PC-3 (cell line): ENCODE measurements at regions not wholly inside any gene's neighbourhood (a gene's known extent, or its start where the extent isn't known, plus 50 kb on each side); places are given as distances from the start of the nearest gene placed in this dataset.

ENCODE experiments used
- ATAC-seq: fragments of 200-7000 bp; cut with Tn5 transposase; 2 replicates; pipeline ENCODE4 v1.9.1; 2020; ENCODE audit warnings: mild to moderate bottlenecking, moderate library complexity
- BruUV-seq: library from RNA; stranded (reverse); fragments of 400-500 nt; replicated peaks from 2 replicates; lab custom pipeline; 2021; lab: Mats Ljungman, UMichigan
- CTCF ChIA-PET: fragments of 300-600 bp; sonication (Branson Sonifier 250); formaldehyde crosslinking; loops from one replicate; lab custom pipeline; 2022; ENCODE audit warnings: antibody characterized with exemption; lab: Charles Lee
- POLR2A ChIA-PET: fragments of 300-600 bp; sonication (Branson Sonifier 250); formaldehyde crosslinking; loops from one replicate; lab custom pipeline; 2022; ENCODE audit warnings: antibody characterized with exemption; ENCODE audit not compliant: unreplicated experiment; lab: Charles Lee
- DNase-seq: peaks from one replicate; pipeline ENCODE4 v3.0.0-alpha.2; 2015
- H2AFZ ChIP-seq: fragments of 300-600 bp; sonication (generic); 2 replicates; pipeline ENCODE4 v1.6.0; 2016; ENCODE audit warnings: antibody characterized with exemption, low read length
- H3F3A ChIP-seq: fragments of 300-600 bp; sonication (generic); one replicate; pipeline ENCODE4 v1.6.0; 2017; ENCODE audit warnings: antibody characterized with exemption, low read length, control low read depth, mild to moderate bottlenecking; ENCODE audit not compliant: unreplicated experiment
- H3K27ac ChIP-seq: fragments of 300-600 bp; sonication (generic); 2 replicates; pipeline ENCODE4 v1.5.1; 2016; ENCODE audit warnings: mild to moderate bottlenecking, low read length
- H3K27me3 ChIP-seq: fragments of 300-600 bp; sonication (generic); 2 replicates; pipeline ENCODE4 v1.6.1; 2016; ENCODE audit warnings: low read length, mixed read lengths
- H3K36me3 ChIP-seq: fragments of 300-600 bp; sonication (generic); 2 replicates; pipeline ENCODE4 v1.6.1; 2016; ENCODE audit warnings: low read depth, mixed run types, low read length, mixed read lengths
- H3K4me1 ChIP-seq: fragments of 300-600 bp; sonication (generic); 2 replicates; pipeline ENCODE4 v1.5.1; 2016; ENCODE audit warnings: low read length; ENCODE audit not compliant: insufficient read depth
- H3K4me2 ChIP-seq: fragments of 300-600 bp; sonication (generic); 2 replicates; pipeline ENCODE4 v1.6.0; 2016; ENCODE audit warnings: low read length
- H3K4me3 ChIP-seq: fragments of 300-600 bp; sonication (generic); 2 replicates; pipeline ENCODE4 v1.5.1; 2016; ENCODE audit warnings: mild to moderate bottlenecking, low read length, mixed read lengths
- H3K79me2 ChIP-seq: fragments of 300-600 bp; sonication (generic); 2 replicates; pipeline ENCODE4 v1.6.1; 2017; ENCODE audit warnings: low read length, mixed read lengths
- H3K9ac ChIP-seq: fragments of 300-600 bp; sonication (generic); 2 replicates; pipeline ENCODE4 v1.6.0; 2016; ENCODE audit warnings: mild to moderate bottlenecking, low read length
- H3K9me2 ChIP-seq: fragments of 300-600 bp; sonication (generic); replicated peaks from 2 replicates; pipeline ENCODE4 v1.6.1; 2016; ENCODE audit warnings: mixed run types, low read length, mixed read lengths
- H3K9me3 ChIP-seq: fragments of 300-600 bp; sonication (generic); 2 replicates; pipeline ENCODE4 v1.6.1; 2016; ENCODE audit warnings: low read length, mixed read lengths
- H4K20me1 ChIP-seq: fragments of 300-600 bp; sonication (generic); 2 replicates; pipeline ENCODE4 v1.6.1; 2016; ENCODE audit warnings: low read length, mixed read lengths
- EZH2 ChIP-seq: fragments of 300-600 bp; sonication (generic); IDR thresholded peaks from one replicate; pipeline ENCODE4 v1.6.1; 2017; ENCODE audit warnings: antibody characterized with exemption, mild to moderate bottlenecking, low read length; ENCODE audit not compliant: unreplicated experiment
- EZH2phosphoT487 ChIP-seq: fragments of 300-600 bp; sonication (generic); IDR thresholded peaks from 2 replicates; pipeline ENCODE4 v1.6.1; 2018; ENCODE audit warnings: mild to moderate bottlenecking, antibody characterized with exemption, low read length, borderline replicate concordance
- intact Hi-C: fragments of 100-400 bp; cut with micrococcal nuclease; formaldehyde crosslinking; loops from 2 replicates; pipeline ENCODE4 v1.9.0; 2023
- TF ChIP-seq, protein P1 (sequence below): fragments of 300-600 bp; sonication (generic); conservative IDR thresholded peaks from 2 replicates; pipeline ENCODE4 v1.5.1; 2017; ENCODE audit warnings: antibody characterized with exemption, low read depth, mild to moderate bottlenecking, low read length

DNA sequence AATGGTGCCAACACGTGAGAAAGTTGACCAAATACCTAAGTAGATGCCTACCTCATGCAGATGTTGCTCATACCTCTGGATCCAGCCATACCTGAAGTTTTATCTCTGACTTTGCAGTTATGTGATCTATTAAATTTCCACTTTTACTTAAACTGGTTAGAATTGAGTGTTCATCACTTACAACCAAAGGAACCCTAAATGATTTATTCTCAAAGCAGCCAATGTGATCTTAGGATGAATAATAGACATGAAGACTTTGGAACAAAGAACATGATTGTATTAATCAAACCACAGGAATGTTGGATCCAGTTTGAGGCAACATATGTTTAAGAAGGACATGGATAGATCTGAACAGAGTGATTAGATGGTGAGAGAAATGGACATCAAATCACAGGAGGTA, 68.7 kb downstream of the IRX6 start:
- ATAC-seq = no peak
- TF ChIP-seq EZH2phosphoT487 (no peak), EZH2 (no peak)
- TF ChIP-seq, protein P1, sequence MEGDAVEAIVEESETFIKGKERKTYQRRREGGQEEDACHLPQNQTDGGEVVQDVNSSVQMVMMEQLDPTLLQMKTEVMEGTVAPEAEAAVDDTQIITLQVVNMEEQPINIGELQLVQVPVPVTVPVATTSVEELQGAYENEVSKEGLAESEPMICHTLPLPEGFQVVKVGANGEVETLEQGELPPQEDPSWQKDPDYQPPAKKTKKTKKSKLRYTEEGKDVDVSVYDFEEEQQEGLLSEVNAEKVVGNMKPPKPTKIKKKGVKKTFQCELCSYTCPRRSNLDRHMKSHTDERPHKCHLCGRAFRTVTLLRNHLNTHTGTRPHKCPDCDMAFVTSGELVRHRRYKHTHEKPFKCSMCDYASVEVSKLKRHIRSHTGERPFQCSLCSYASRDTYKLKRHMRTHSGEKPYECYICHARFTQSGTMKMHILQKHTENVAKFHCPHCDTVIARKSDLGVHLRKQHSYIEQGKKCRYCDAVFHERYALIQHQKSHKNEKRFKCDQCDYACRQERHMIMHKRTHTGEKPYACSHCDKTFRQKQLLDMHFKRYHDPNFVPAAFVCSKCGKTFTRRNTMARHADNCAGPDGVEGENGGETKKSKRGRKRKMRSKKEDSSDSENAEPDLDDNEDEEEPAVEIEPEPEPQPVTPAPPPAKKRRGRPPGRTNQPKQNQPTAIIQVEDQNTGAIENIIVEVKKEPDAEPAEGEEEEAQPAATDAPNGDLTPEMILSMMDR = no peak
- Histone ChIP-seq H3K79me2 (no peaks in the 10 kb centered on the region), H3K4me2 (no peak overlapping the region), H3K9me2 (no peaks in the 10 kb centered on the region), H3K27ac (no peak overlapping the region), H2AFZ (no peak overlapping the region), H3K36me3 (no peaks in the 10 kb centered on the region), H3F3A (no peaks in the 10 kb centered on the region), H3K9ac (no peak overlapping the region), H3K4me1 (no peaks in the 10 kb centered on the region), H3K27me3 (0 out of 2 replicates have a peak, but pooled peaks cover 7% of the 10 kb centered on the region), H3K4me3 (no peak overlapping the region), H3K9me3 (no peaks in the 10 kb centered on the region), H4K20me1 (no peaks in the 10 kb centered on the region)
- ChIA-PET POLR2A (no interaction called here), CTCF (no interaction called here)
- intact Hi-C loops = no loop called here
- no TSS peak for BruUV-seq
- DNase-seq = peak; percentile 8

DNA sequence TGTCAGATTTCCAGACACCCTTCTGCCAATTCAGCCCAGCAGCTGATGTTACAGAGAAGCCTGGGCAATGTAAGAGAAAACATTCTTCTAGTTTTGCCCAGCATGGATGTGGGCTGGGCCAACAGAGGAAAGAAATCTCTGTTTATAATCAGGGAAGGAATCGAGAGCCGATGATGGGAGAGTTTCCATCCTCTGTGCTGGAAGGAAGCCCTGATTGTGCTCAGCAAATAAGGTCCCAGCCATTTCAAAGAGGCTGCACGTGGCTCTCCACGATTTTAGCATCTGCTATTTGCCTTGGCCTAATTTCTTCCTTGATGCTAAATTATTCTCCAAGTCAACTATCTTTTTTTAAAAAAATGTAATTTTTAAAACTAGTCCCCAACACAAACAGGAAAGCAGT, 70.0 kb downstream of the IRX6 start:
- Histone ChIP-seq H3K27me3 (0 out of 2 replicates have a peak, but pooled peaks cover 14% of the 10 kb centered on the region), H2AFZ (no peak overlapping the region), H3K9me2 (no peaks in the 10 kb centered on the region), H3K36me3 (no peaks in the 10 kb centered on the region), H3K9ac (no peak overlapping the region), H3K79me2 (no peaks in the 10 kb centered on the region), H3K4me3 (no peak overlapping the region), H3K27ac (no peak overlapping the region), H4K20me1 (no peaks in the 10 kb centered on the region), H3K9me3 (no peaks in the 10 kb centered on the region), H3F3A (no peaks in the 10 kb centered on the region), H3K4me2 (no peak overlapping the region), H3K4me1 (no peaks in the 10 kb centered on the region)
- ChIA-PET CTCF (no interaction called here), POLR2A (no interaction called here)
- ATAC-seq (no peak), DNase-seq (no peak)
- intact Hi-C loops = no loop called here
- no TSS peak for BruUV-seq
- TF ChIP-seq EZH2 (no peak), EZH2phosphoT487 (no peak)
- TF ChIP-seq, protein P1 = no peak

DNA sequence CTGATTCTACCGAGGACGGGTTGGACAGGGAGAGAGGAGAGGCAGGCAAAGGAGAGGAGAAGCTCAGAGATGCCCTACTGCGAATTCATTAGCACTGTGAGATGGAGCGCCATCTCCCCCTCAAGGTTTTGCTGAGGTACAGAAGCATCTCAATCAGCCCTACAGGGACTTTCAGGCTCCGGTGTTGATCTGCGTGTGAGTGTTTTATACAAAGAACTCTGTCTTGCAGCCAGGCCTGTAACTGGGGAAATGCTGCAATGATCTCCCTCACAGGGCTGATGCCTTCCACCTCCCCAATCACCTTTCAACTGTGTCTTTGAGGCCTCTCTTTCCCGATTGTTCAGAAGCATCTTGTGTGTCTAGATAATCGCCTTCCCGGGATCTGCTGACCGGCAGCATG, 74.8 kb downstream of the IRX6 start:
- no peak overlapping the region for H3K4me2 ChIP-seq
- intact Hi-C loops = no loop called here
- H3K4me1 ChIP-seq = no peaks in the 10 kb centered on the region
- no peaks in the 10 kb centered on the region for H3F3A ChIP-seq
- no peak for ATAC-seq
- H3K4me3 ChIP-seq = no peak overlapping the region
- no peak for DNase-seq
- peaks cover 20% of the 10 kb centered on the region; the same call in 1 of the 2 replicates for H3K27me3 ChIP-seq
- H3K9ac ChIP-seq = no peak overlapping the region
- no peak overlapping the region for H2AFZ ChIP-seq
- H3K9me3 ChIP-seq = no peaks in the 10 kb centered on the region
- POLR2A ChIA-PET = no interaction called here
- CTCF ChIA-PET = no interaction called here
- H3K36me3 ChIP-seq = no peaks in the 10 kb centered on the region
- no peaks in the 10 kb centered on the region for H4K20me1 ChIP-seq
- H3K79me2 ChIP-seq = no peaks in the 10 kb centered on the region
- no peak overlapping the region for H3K27ac ChIP-seq
- H3K9me2 ChIP-seq = no peaks in the 10 kb centered on the region
- no TSS peak for BruUV-seq
- no peak for TF ChIP-seq EZH2phosphoT487
- TF ChIP-seq EZH2 = no peak
- TF ChIP-seq, protein P1 = no peak
